GM12878 (cell line): ENCODE measurements at regions not wholly inside any gene's neighbourhood (a gene's known extent, or its start where the extent isn't known, plus 50 kb on each side); places are given as distances from the start of the nearest gene placed in this dataset.

ENCODE experiments used
- BCL3 ChIP-seq: IDR thresholded peaks from 2 replicates; pipeline ENCODE4 v1.6.1; 2011; ENCODE audit warnings: borderline replicate concordance, low read depth, mild to moderate bottlenecking, moderate library complexity, low read length; ENCODE audit not compliant: insufficient read depth, poor library complexity, severe bottlenecking
- CTCF ChIP-seq, 3 experiments: IDR thresholded peaks in 2 of 3; conservative IDR thresholded peaks in 1 of 3; 2 replicates each; pipeline ENCODE4 v1.5.1; 2011; ENCODE audit warnings: low read depth in 3 of 3, low read length in 3 of 3, mild to moderate bottlenecking in 3 of 3, control low read depth in 2 of 3, moderate library complexity in 2 of 3, inconsistent platforms in 1 of 3, mixed read lengths in 1 of 3; ENCODE audit not compliant: control insufficient read depth in 2 of 3, insufficient read depth in 1 of 3; ENCODE audit errors: extremely low read depth in 1 of 3
- E2F4 ChIP-seq: IDR thresholded peaks from 2 replicates; pipeline ENCODE4 v1.6.1; 2012; ENCODE audit warnings: low read depth, low read length, improper control_type of control experiment
- E2F8 ChIP-seq: fragments of 450-650 bp; IDR thresholded peaks from 2 replicates; pipeline ENCODE4 v1.6.1; 2018; ENCODE audit warnings: mild to moderate bottlenecking, low read depth, moderate library complexity; ENCODE audit not compliant: partially characterized antibody
- EGR1 ChIP-seq, 2 experiments: IDR thresholded peaks; 1 replicate in 1 of 2; 2 replicates in 1 of 2; pipeline ENCODE4 v1.6.1; 2011 to 2012; ENCODE audit warnings: low read depth in 2 of 2, low read length in 2 of 2, borderline replicate concordance in 1 of 2, mild to moderate bottlenecking in 1 of 2, moderate library complexity in 1 of 2
- MEF2A ChIP-seq: IDR thresholded peaks from 2 replicates; pipeline ENCODE4 v1.6.1; 2011; ENCODE audit warnings: low read depth, mild to moderate bottlenecking, low read length, moderate library complexity; ENCODE audit not compliant: insufficient read depth
- MEF2B ChIP-seq: fragments of 450-650 bp; IDR thresholded peaks from 2 replicates; pipeline ENCODE4 v1.6.1; 2018; ENCODE audit warnings: mild to moderate bottlenecking, moderate library complexity; ENCODE audit not compliant: partially characterized antibody, poor library complexity, severe bottlenecking
- MLLT1 ChIP-seq: fragments of 450-650 bp; IDR thresholded peaks from 2 replicates; pipeline ENCODE4 v1.6.1; 2016; ENCODE audit warnings: mild to moderate bottlenecking
- MTA2 ChIP-seq: fragments of 450-650 bp; IDR thresholded peaks from 2 replicates; pipeline ENCODE4 v1.6.1; 2016; ENCODE audit warnings: low read depth, mild to moderate bottlenecking, moderate library complexity
- NR2C1 ChIP-seq: fragments of 450-650 bp; IDR thresholded peaks from 2 replicates; pipeline ENCODE4 v1.6.1; 2017; ENCODE audit warnings: antibody characterized with exemption, mild to moderate bottlenecking, moderate library complexity
- NRF1 ChIP-seq: conservative IDR thresholded peaks from 2 replicates; pipeline ENCODE4 v1.6.1; 2011; ENCODE audit warnings: mild to moderate bottlenecking, low read depth, low read length, improper control_type of control experiment
- PBX3 ChIP-seq: IDR thresholded peaks from 2 replicates; pipeline ENCODE4 v1.6.1; 2011; ENCODE audit warnings: mild to moderate bottlenecking, low read depth, low read length, moderate library complexity; ENCODE audit not compliant: insufficient replicate concordance
- RAD51 ChIP-seq: fragments of 450-650 bp; IDR thresholded peaks from 2 replicates; pipeline ENCODE4 v1.6.1; 2016; ENCODE audit warnings: moderate library complexity, mild to moderate bottlenecking, inconsistent platforms
- RB1 ChIP-seq: fragments of 450-650 bp; formaldehyde crosslinking; IDR thresholded peaks from 2 replicates; pipeline ENCODE4 v1.6.1; 2017; ENCODE audit warnings: mild to moderate bottlenecking, borderline replicate concordance
- RUNX3 ChIP-seq: IDR thresholded peaks from 2 replicates; pipeline ENCODE4 v1.6.1; 2012; ENCODE audit warnings: low read length, inconsistent platforms
- TAF1 ChIP-seq: IDR thresholded peaks from 2 replicates; pipeline ENCODE4 v1.6.1; 2011; ENCODE audit warnings: mild to moderate bottlenecking, low read depth, low read length, borderline replicate concordance
- ZSCAN29 ChIP-seq: fragments of 450-650 bp; IDR thresholded peaks from 2 replicates; pipeline ENCODE4 v1.6.1; 2017; ENCODE audit warnings: mild to moderate bottlenecking, moderate library complexity

- TF ChIP-seq E2F4 (no peak), NRF1 (no peak), ZSCAN29 (peak; percentile 17; the same call in 1 of the 2 replicates), TAF1 (peak; percentile 24; the same call in 1 of the 2 replicates), EGR1 (IDR thresholded peaks at IDR 0.05; ENCODE audit: borderline replicate concordance in 1 of 2, low read depth in 2 of 2, low read length in 2 of 2) (peak in 1 of 2 experiments; percentile 5; a peak in 1 of 3 replicates), PBX3 (peak; percentile 53), MEF2A (peak; percentile 77; the same call in 1 of the 2 replicates), BCL3 (peak; percentile 93), RAD51 (peak; percentile 72), RUNX3 (no peak), RB1 (peak; percentile 44; the same call in 1 of the 2 replicates), CTCF (IDR thresholded peaks at IDR 0.05 in 2 of 3, conservative IDR thresholded peaks at IDR 0.05 in 1 of 3; ENCODE audit: control insufficient read depth in 2 of 3, extremely low read depth in 1 of 3, insufficient read depth in 1 of 3, low read depth in 3 of 3, low read length in 3 of 3) (peak in 1 of 3 experiments; percentile 25; a peak in 1 of 6 replicates), E2F8 (no peak), NR2C1 (peak; percentile 60), MLLT1 (peak; percentile 55), MEF2B (peak; percentile 99), MTA2 (peak; percentile 90)
Observed at GRCh38 chr17:77441130-77441920, 300.6 kb downstream of the SEC14L1 start (continued).
